Stimulated activated effector memory CD8-positive, alpha-beta T cell treated with anti-CD3 and anti-CD28 coated beads, Interleukin-12 subunit alpha, Interleukin-12 subunit beta, amount 100 ng/mL, for 72 hours (primary cell): ENCODE measurements at regions not wholly inside any gene's neighbourhood (a gene's known extent, or its start where the extent isn't known, plus 50 kb on each side); places are given as distances from the start of the nearest gene placed in this dataset.
"Not testable (repeated sequence)": the region's sequence is repeated elsewhere in the genome, so short reads cannot be mapped to it uniquely, and the experiment has no call there.

Experiments
- ATAC-seq: fragments of 150-1000 bp; cut with Tn5 transposase; 2 replicates; pipeline ENCODE4 v1.10.0; 2021
- DNase-seq, 2 donors: peaks; one replicate each; pipeline ENCODE4 v3.0.0; 2021 to 2022; ENCODE audit warnings: low spot score in 2 of 2
- H3K27ac Mint-ChIP-seq: one replicate; pipeline ENCODE4 v1.8.0; 2022; ENCODE audit warnings: mild to moderate bottlenecking, mixed read lengths
- H3K36me3 Mint-ChIP-seq: one replicate; pipeline ENCODE4 v1.8.0; 2022; ENCODE audit warnings: mild to moderate bottlenecking, mixed read lengths
- H3K4me1 Mint-ChIP-seq: one replicate; pipeline ENCODE4 v1.8.0; 2022; ENCODE audit warnings: mixed read lengths
- H3K4me3 Mint-ChIP-seq: one replicate; pipeline ENCODE4 v1.8.0; 2022; ENCODE audit warnings: mild to moderate bottlenecking, mixed read lengths
- H3K9me3 Mint-ChIP-seq: one replicate; pipeline ENCODE4 v1.8.0; 2022; ENCODE audit warnings: mixed read lengths

DNA sequence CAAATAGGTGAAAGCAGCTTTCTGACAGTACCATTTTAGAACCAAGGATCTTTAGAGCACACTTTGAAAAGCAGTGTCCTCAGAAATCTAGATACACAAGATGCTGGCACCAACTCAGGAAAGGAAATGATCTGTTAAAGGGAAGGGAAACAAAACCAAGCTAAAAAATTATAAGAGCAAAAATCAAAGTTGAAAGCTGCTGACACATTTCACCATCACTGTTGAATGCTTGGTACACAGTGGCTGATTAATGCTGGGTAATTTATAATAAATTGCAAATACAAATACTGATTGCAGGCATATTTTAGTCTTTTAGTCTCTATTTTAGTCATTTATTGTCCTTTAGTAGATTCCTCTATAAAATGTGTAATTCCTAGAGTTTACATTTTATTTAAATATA lies 1540.1 kb upstream of the PCDH10 start:
- H3K36me3 Mint-ChIP-seq, result no peaks in the 10 kb centered on the region
- peaks cover 18% of the 10 kb centered on the region for H3K9me3 Mint-ChIP-seq
- H3K4me1 Mint-ChIP-seq, result no peaks in the 10 kb centered on the region
- ATAC-seq (no peak), DNase-seq (no peak)
- no peak overlapping the region for H3K27ac Mint-ChIP-seq
- no peak overlapping the region for H3K4me3 Mint-ChIP-seq

DNA sequence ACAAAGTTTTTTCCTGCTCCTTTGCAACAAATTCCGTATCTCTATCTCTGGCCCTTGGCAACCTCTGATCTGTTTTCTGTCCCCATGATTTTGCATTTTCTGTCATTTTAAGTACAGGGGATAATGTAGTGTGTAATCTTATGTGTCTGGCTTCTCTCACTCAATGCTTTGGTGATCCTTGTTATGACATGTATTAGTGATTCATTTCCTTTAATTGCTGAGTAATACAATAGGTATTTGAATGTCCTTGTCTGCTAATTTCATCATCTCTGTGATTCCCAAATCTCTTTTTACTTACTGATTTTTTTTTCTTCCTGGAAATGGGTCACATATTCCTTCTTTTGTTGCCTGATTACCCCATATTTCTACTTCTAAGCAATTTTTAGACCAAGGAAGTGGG lies 1538.6 kb upstream of the PCDH10 start:
- not testable (repeated sequence) for H3K36me3 Mint-ChIP-seq, ATAC-seq, DNase-seq, H3K27ac Mint-ChIP-seq, H3K4me3 Mint-ChIP-seq, H3K4me1 Mint-ChIP-seq
- H3K9me3 Mint-ChIP-seq, result peaks cover 16% of the 10 kb centered on the region

DNA sequence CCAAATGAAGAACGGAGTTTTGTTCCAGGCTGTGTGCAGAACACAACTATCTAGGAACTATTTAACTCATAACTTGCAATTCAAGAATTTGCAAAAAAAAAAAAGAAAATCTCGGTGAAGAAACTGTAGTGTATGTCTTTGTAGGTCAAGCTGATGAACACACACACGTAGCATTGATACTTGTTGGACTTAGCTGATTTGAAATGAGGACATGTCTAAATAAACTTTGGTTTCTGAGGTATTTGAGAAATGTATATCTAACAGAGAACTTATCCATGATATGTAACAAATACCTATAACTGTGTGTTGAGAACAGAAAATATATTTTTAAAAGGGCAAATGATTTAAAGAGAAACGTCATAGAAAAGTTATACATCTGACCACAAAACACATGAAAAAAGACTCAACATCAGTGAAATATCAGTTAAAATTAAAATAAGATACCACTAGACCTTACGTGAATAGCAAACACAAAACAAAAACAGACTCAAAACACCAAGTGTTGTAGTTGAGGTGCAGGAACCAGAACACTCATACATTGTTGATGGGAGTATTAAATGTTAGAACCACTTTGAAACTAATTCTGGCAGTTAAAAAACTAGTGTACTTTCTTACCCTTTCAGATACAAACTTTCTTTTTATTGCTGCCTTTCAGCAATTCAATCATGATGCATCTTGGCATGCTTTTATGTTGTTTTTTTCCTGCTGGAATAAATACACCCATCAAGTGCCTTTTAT lies 1535.8 kb upstream of the PCDH10 start:
- no peak overlapping the region for H3K4me3 Mint-ChIP-seq
- no peak for ATAC-seq

DNA sequence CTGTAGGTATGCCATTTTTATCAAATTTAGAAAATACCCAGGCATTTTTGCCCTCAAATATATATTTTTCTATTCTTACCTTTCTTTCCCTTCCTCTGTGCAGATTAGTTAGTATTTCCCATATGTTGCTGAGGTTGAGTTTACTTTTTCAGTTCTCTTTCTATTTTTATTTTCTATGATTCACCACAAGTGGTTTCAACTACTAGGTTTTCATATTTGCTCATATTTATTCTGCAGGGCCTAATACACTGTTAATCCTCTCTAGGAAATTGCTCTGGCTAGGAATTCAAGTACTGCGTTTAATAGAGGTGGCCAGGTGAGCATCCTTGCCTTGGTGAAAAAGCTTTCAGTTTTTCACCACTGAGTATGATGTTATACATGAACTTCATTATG lies 1535.3 kb upstream of the PCDH10 start:
- Mint-ChIP-seq H3K27ac (no peak overlapping the region), H3K4me3 (no peak overlapping the region), H3K4me1 (no peaks in the 10 kb centered on the region), H3K36me3 (no peaks in the 10 kb centered on the region), H3K9me3 (peaks cover 14% of the 10 kb centered on the region)
- no peak for ATAC-seq
- DNase-seq, result no peak

More for the DNA sequence above, 1535.8 kb upstream of the PCDH10 start:
- DNase-seq, result no peak
- H3K9me3 Mint-ChIP-seq, result peaks cover 14% of the 10 kb centered on the region
- no peaks in the 10 kb centered on the region for H3K36me3 Mint-ChIP-seq
- H3K27ac Mint-ChIP-seq, result no peak overlapping the region
- H3K4me1 Mint-ChIP-seq, result no peaks in the 10 kb centered on the region

DNA sequence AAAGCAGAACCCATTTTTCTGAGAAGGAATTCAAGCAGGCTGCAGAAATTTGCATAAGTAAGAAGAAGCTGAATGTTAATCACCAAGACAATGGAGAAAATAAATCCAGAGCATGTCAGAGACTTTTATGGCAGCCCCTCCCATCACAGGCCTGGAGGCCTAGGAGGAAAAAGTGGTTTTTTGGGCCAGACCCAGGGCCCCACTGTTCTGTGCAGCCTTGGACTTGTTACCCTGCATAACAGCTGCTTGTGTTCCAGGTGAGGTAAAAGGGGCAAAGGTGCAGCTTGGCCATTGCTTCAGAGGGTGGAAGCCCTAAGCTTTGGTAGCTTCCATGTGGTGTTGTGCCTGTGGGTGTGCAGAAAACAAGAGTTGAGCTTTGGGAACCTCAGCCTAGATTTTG lies 1516.2 kb upstream of the PCDH10 start:
- Mint-ChIP-seq H3K4me3 (no peak overlapping the region), H3K9me3 (peaks cover 11% of the 10 kb centered on the region), H3K36me3 (no peaks in the 10 kb centered on the region), H3K4me1 (no peaks in the 10 kb centered on the region), H3K27ac (no peak overlapping the region)
- DNase-seq, result no peak
- no peak for ATAC-seq

DNA sequence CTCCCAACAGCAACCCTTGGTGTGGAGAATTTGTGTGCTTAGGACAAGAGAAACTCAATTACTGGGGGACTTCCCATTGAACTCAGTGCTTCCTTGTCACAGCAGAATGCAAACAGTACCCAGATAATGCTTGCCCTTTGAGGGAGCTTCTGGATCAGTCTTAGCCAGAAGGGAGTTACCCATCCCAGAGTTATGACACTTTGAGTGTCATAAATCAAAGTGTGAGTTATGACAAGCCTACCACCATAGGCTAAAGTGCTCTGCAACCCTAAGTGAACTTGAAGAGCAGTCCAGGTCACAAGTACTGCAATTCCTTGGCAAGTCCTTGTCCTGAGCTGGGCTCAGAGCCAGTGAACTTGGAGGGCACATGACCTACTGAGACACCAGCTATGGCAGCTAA lies 1513.9 kb upstream of the PCDH10 start:
- H3K9me3 Mint-ChIP-seq, result peaks cover 22% of the 10 kb centered on the region
- DNase-seq (no peak), ATAC-seq (no peak)
- H3K36me3 Mint-ChIP-seq, result no peaks in the 10 kb centered on the region
- H3K4me3 Mint-ChIP-seq, result no peak overlapping the region
- no peak overlapping the region for H3K27ac Mint-ChIP-seq
- no peaks in the 10 kb centered on the region for H3K4me1 Mint-ChIP-seq

DNA sequence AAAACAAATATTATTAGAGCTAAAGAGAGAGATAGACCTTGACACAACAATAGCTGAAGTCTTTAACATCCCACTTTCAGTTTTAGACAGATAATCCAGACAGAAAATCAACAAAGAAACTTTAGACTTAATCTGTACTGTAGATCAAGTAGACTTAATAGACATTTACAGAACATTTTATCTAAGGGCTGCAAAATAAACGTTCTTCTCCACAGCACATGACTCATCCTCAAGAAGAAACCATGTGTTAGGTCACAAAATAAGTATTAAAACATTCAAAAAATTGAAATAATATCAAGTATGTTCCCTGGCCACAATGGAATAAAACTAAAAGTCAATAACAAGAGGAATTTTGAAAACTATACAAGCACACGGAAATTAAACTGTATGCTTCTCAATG lies 1510.3 kb upstream of the PCDH10 start:
- Mint-ChIP-seq H3K4me1 (no peaks in the 10 kb centered on the region), H3K9me3 (peaks cover 30% of the 10 kb centered on the region), H3K4me3 (no peak overlapping the region), H3K27ac (no peak overlapping the region), H3K36me3 (no peaks in the 10 kb centered on the region)
- DNase-seq (no peak), ATAC-seq (no peak)

DNA sequence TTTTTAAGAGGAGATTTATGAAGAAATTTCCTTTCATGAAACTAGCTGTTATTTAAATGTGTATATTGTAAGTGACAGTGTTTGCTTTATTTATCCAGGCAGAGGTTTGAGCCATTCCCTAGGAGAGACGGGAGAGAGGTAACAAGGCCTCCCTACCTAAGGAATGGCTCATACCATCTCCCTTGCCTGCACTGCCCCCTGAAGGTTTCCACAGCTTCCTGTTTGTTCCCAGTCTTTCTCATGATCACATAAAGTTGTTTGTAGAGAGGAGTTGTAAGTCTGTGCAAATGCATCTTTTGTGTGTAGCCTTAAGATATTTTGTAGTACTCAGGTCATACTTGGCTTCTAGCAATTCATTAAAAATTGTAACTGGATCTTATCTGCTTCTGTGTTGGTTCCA lies 1504.5 kb upstream of the PCDH10 start:
- DNase-seq (no peak), ATAC-seq (no peak)
- H3K9me3 Mint-ChIP-seq, result peaks cover 17% of the 10 kb centered on the region
- H3K27ac Mint-ChIP-seq, result no peak overlapping the region
- no peaks in the 10 kb centered on the region for H3K36me3 Mint-ChIP-seq
- no peaks in the 10 kb centered on the region for H3K4me1 Mint-ChIP-seq
- no peak overlapping the region for H3K4me3 Mint-ChIP-seq

DNA sequence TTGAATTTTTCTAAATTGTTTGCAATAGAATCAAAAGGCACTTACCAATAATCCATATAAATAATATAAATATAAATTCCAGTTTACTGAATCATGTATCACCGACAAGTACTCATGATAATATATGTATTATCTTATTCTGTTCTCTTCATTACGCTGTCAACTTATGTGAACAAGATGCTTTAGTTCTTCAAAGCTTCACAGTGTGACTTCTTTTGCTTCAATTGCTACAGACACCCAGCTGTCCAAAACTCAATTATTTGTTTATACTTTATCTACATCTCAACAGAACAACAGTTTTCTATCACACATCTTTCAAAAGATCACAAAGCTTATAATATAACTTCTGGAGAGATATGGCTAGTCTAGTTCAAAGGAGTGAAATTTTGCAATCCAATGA lies 1499.9 kb upstream of the PCDH10 start:
- Mint-ChIP-seq H3K4me3 (no peak overlapping the region), H3K4me1 (no peaks in the 10 kb centered on the region), H3K36me3 (no peaks in the 10 kb centered on the region), H3K27ac (no peak overlapping the region), H3K9me3 (peaks cover 12% of the 10 kb centered on the region)
- DNase-seq (no peak), ATAC-seq (no peak)

DNA sequence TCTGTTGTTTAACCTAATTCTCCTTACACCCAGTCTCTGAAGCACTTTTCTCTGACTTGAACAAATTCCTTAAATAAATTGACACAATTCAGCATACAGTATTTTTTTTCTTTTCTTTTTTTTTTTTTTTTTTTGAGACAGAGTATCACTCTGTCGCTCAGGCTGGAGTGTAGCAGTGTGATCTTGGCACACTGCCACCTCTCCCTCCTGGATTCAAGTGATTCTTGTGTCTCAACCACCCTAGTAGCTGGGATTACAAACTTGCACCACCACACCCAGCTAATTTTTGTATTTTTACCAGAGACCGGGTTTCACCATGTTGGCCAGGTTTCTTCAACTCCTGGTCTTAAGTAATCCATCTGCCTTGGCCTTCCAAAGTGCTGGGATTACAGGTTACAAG lies 1498.1 kb upstream of the PCDH10 start:
- no peaks in the 10 kb centered on the region for H3K36me3 Mint-ChIP-seq
- no peak overlapping the region for H3K4me3 Mint-ChIP-seq
- no peaks in the 10 kb centered on the region for H3K4me1 Mint-ChIP-seq
- no peak overlapping the region for H3K27ac Mint-ChIP-seq
- DNase-seq (no peak), ATAC-seq (no peak)
- H3K9me3 Mint-ChIP-seq, result peaks cover 8% of the 10 kb centered on the region

DNA sequence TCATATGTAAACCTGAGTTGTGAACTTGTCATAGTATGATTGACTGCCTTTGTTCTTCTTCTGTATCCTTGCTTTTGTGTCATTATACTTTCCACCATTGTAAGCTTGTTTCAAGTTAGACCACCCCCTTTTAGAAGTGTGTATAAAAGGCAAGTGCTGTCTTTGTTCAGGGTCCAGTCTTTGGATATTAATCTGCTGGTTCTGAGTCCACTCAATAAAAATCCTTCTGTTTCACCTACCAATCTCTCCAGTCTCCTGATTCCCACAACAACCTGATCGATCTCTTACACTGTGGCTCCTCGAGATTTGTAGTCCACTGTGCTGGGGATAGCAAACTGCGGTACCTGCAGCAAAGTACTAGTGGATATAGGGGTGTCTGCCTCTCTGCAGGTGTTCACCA lies 1465.8 kb upstream of the PCDH10 start:
- H3K4me3 Mint-ChIP-seq, ATAC-seq, DNase-seq, H3K36me3 Mint-ChIP-seq, H3K9me3 Mint-ChIP-seq, H3K4me1 Mint-ChIP-seq, H3K27ac Mint-ChIP-seq: not testable (repeated sequence)

DNA sequence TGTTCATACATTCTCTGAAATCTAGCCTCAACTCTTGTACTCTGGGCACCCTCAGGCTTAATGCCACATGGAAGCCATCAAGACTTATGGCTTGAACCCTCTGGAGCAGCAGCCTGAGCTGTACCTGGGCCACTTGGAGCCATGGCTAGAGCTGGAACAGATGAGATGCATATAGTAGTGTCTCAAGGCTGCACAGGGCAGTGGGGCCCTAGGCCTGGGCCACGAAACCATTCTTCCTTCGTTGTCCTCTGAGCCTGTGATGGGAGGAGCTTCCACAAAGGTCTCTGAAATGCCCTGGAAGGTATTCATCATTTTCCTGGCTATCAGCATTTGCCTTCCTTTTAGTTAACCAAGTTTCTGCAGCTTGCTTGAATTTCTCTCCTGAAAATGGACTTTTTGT lies 1427.2 kb upstream of the PCDH10 start:
- Mint-ChIP-seq H3K27ac (no peak overlapping the region), H3K9me3 (peaks cover 4% of the 10 kb centered on the region), H3K4me1 (no peaks in the 10 kb centered on the region), H3K4me3 (no peak overlapping the region), H3K36me3 (no peaks in the 10 kb centered on the region)
- no peak for ATAC-seq
- DNase-seq, result no peak

DNA sequence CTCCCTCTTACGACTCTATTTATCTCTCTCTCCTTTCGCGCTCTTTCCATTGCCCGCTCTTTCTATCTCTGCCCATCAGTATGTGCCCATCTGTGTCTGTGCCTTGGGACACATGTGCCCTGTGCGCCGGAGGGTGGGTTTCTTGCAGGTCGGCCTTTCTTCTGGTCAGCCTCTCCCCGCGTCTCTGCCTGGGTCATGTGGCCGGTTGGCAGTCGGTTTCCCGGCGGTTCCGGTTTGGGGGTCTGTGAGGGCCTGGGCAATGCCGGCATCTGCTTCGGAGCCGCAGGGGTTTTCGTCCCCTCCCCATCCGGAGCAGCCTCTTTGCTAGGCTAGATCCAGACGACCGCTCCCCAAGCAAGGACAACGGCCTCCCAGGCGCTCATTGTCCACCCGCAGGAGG lies 1426.0 kb upstream of the PCDH10 start:
- not testable (repeated sequence) for H3K4me1 Mint-ChIP-seq, H3K4me3 Mint-ChIP-seq, DNase-seq, H3K27ac Mint-ChIP-seq, H3K36me3 Mint-ChIP-seq, ATAC-seq, H3K9me3 Mint-ChIP-seq

DNA sequence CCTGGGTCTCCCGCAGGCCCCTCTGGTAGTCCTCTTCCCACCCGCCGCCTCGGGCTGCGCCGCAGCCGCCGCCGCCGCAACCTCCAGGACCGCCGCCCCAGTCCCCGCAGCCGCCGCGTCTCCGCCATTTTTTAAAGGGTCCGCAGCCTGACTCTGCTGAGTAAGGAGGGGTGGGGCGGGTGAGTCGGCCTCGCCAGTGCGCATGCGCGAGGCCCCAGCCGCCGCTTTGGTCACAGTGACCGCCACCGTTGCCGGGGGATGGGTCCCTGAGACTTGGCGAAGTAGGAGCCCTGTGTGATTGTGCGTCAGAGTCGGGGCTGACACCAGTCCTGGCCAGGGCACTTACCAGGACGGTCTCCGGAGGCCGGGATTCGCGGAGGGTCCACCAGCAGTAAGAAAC lies 1424.2 kb upstream of the PCDH10 start:
- ATAC-seq, H3K4me1 Mint-ChIP-seq, H3K9me3 Mint-ChIP-seq, H3K27ac Mint-ChIP-seq, H3K4me3 Mint-ChIP-seq, H3K36me3 Mint-ChIP-seq, DNase-seq: not testable (repeated sequence)

DNA sequence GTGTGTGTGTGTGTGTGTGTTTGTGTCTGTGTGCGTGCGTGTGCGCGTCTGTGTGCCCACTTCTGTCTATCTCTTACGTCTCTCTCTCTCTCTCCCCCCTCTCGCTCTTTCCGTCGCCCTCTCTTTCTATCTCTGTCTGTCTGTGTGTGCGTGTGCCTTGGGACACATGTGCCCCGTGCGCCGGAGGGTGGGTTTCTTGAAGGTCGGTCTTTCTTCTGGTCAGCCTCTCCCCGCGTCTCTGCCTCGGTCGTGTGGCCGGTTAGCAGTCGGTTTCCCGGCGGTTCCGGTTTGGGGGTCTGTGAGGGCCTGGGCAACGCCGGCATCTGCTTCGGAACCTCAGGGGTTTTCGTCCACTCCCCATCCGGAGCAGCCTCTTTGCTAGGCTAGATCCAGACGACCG lies 1423.6 kb upstream of the PCDH10 start:
- H3K9me3 Mint-ChIP-seq, H3K27ac Mint-ChIP-seq, H3K36me3 Mint-ChIP-seq, H3K4me3 Mint-ChIP-seq, H3K4me1 Mint-ChIP-seq, DNase-seq, ATAC-seq: not testable (repeated sequence)

DNA sequence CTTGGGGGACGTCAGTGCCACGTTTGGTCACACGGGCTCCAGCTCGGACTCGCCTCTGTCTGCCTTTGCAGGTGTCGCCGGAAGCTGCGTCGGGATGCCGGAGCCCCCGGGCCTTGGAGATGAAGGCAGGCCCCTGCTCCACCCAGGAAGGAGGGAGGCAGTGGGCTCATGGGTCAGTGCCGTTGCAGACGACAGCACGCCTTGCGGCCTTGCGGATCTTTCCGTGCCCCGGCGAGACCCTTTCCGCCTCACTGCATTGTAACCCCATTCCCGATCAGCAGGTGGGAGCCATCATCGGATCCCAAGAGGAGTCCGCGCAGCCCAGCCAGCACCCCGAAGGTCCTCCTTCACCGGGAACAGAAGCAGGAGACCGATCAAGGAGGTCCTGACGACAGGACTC lies 1422.2 kb upstream of the PCDH10 start:
- ATAC-seq, H3K36me3 Mint-ChIP-seq, H3K4me1 Mint-ChIP-seq, DNase-seq, H3K4me3 Mint-ChIP-seq, H3K9me3 Mint-ChIP-seq, H3K27ac Mint-ChIP-seq: not testable (repeated sequence)

DNA sequence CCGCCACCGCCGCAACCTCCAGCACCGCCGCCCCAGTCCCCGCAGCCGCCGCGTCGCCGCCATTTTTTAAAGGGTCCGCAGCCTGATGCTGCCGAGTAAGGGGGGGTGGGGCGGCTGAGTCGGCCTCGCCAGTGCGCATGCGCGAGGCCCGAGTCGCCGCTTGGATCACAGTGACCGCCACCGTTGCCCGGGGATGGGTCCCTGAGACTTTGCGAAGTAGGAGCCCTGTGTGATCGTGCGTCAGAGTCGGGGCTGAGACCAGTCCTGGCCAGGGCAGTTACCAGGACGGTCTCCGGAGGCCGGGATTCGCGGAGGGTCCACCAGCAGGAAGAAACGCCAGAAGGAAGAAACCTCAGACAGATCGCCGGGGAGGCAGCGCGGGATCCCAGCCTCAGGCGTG lies 1421.7 kb upstream of the PCDH10 start:
- H3K4me3 Mint-ChIP-seq, result not testable (repeated sequence)

More for the DNA sequence above, 1421.7 kb upstream of the PCDH10 start:
- not testable (repeated sequence) for H3K9me3 Mint-ChIP-seq, H3K36me3 Mint-ChIP-seq, ATAC-seq, H3K4me1 Mint-ChIP-seq, DNase-seq, H3K27ac Mint-ChIP-seq
